Neural cell (in vitro differentiated cells): ENCODE measurements at regions not wholly inside any gene's neighbourhood (a gene's known extent, or its start where the extent isn't known, plus 50 kb on each side); places are given as distances from the start of the nearest gene placed in this dataset.

Experiments
- H2AFZ ChIP-seq: fragments of 200-600, 300-800 bp; sonication (generic), shearing (Covaris generic); 2 replicates; pipeline ENCODE4 v1.6.0; 2014; ENCODE audit warnings: low read depth, mild to moderate bottlenecking, antibody characterized with exemption, low read length, moderate library complexity
- H3F3A ChIP-seq: fragments of 200-600 bp; shearing (Covaris generic); 2 replicates; pipeline ENCODE4 v1.6.1; 2016; ENCODE audit warnings: mild to moderate bottlenecking, moderate library complexity, mixed read lengths, antibody characterized with exemption, low read length; ENCODE audit not compliant: insufficient read depth, poor library complexity, severe bottlenecking
- H3K27ac ChIP-seq: fragments of 200-600, 300-800 bp; sonication (generic), shearing (Covaris generic); 2 replicates; pipeline ENCODE4 v1.5.1; 2014; ENCODE audit warnings: mild to moderate bottlenecking, low read length, moderate library complexity
- H3K27me3 ChIP-seq: fragments of 300-800, 200-600 bp; sonication (generic), shearing (Covaris generic); 2 replicates; pipeline ENCODE4 v1.6.0; 2014; ENCODE audit warnings: mild to moderate bottlenecking, low read depth, low read length, moderate library complexity; ENCODE audit not compliant: insufficient read depth
- H3K36me3 ChIP-seq: fragments of 300-800, 200-600 bp; sonication (generic), shearing (Covaris generic); 2 replicates; pipeline ENCODE4 v1.5.1; 2014; ENCODE audit warnings: mild to moderate bottlenecking, antibody characterized with exemption, low read length, moderate library complexity; ENCODE audit not compliant: insufficient read depth
- H3K4me2 ChIP-seq: fragments of 300-800, 200-600 bp; sonication (generic), shearing (Covaris generic); 2 replicates; pipeline ENCODE4 v1.6.0; 2014; ENCODE audit warnings: mild to moderate bottlenecking, low read length
- H3K4me3 ChIP-seq: fragments of 300-800, 200-600 bp; sonication (generic), shearing (Covaris generic); 2 replicates; pipeline ENCODE4 v1.5.1; 2014; ENCODE audit warnings: mild to moderate bottlenecking, low read length, moderate library complexity
- H3K79me2 ChIP-seq: fragments of 200-600 bp; shearing (Covaris generic); replicated peaks from 2 replicates; pipeline ENCODE4 v1.6.0; 2014; ENCODE audit warnings: mild to moderate bottlenecking, low read length, moderate library complexity; ENCODE audit not compliant: insufficient read depth
- H3K9ac ChIP-seq: fragments of 300-800, 200-600 bp; sonication (generic), shearing (Covaris generic); 2 replicates; pipeline ENCODE4 v1.6.1; 2016; ENCODE audit warnings: mild to moderate bottlenecking, low read length, mixed read lengths
- H3K9me2 ChIP-seq: fragments of 200-600 bp; shearing (Covaris generic); 2 replicates; pipeline ENCODE4 v1.6.1; 2016; ENCODE audit warnings: mild to moderate bottlenecking, low read length, mixed read lengths; ENCODE audit not compliant: insufficient read depth
- H3K9me3 ChIP-seq: fragments of 200-600, 300-800 bp; sonication (generic), shearing (Covaris generic); 2 replicates; pipeline ENCODE4 v1.6.1; 2016; ENCODE audit warnings: mild to moderate bottlenecking, mixed run types, low read length, moderate library complexity, mixed read lengths
- H4K20me1 ChIP-seq: fragments of 200-600 bp; shearing (Covaris generic); 2 replicates; pipeline ENCODE4 v1.6.1; 2016; ENCODE audit warnings: mild to moderate bottlenecking, mixed run types; ENCODE audit not compliant: insufficient read depth
- EZH2 ChIP-seq: fragments of 200-600, 300-800 bp; shearing (Covaris generic), sonication (generic); IDR thresholded peaks from 2 replicates; pipeline ENCODE4 v1.6.1; 2014; ENCODE audit warnings: antibody characterized with exemption, low read length, borderline replicate concordance, mild to moderate bottlenecking; ENCODE audit not compliant: insufficient read depth, poor library complexity, severe bottlenecking
- MXI1 ChIP-seq: fragments of 450-650 bp; conservative IDR thresholded peaks from 2 replicates; pipeline ENCODE4 v1.6.1; 2014; ENCODE audit warnings: antibody characterized with exemption, mild to moderate bottlenecking; ENCODE audit not compliant: poor library complexity, severe bottlenecking
- POLR2AphosphoS5 ChIP-seq: IDR thresholded peaks from 2 replicates; pipeline ENCODE4 v1.6.1; 2012
- RAD21 ChIP-seq: fragments of 450-650 bp; conservative IDR thresholded peaks from 2 replicates; pipeline ENCODE4 v1.6.1; 2014; ENCODE audit warnings: antibody characterized with exemption, mild to moderate bottlenecking, moderate library complexity
- SMC3 ChIP-seq: fragments of 450-650 bp; conservative IDR thresholded peaks from 2 replicates; pipeline ENCODE4 v1.6.1; 2014; ENCODE audit warnings: antibody characterized with exemption, mild to moderate bottlenecking, moderate library complexity; ENCODE audit not compliant: poor library complexity
- TAF1 ChIP-seq: IDR thresholded peaks from 2 replicates; pipeline ENCODE4 v1.6.1; 2012; ENCODE audit warnings: low read depth
- TF ChIP-seq, protein P1 (sequence below): IDR thresholded peaks from 2 replicates; pipeline ENCODE4 v1.6.1; 2012; ENCODE audit warnings: borderline replicate concordance
- TF ChIP-seq, protein P2 (sequence below): fragments of 450-650 bp; IDR thresholded peaks from 2 replicates; pipeline ENCODE4 v1.5.1; 2014; ENCODE audit warnings: antibody characterized with exemption, mild to moderate bottlenecking, moderate library complexity; ENCODE audit not compliant: poor library complexity, severe bottlenecking

DNA sequence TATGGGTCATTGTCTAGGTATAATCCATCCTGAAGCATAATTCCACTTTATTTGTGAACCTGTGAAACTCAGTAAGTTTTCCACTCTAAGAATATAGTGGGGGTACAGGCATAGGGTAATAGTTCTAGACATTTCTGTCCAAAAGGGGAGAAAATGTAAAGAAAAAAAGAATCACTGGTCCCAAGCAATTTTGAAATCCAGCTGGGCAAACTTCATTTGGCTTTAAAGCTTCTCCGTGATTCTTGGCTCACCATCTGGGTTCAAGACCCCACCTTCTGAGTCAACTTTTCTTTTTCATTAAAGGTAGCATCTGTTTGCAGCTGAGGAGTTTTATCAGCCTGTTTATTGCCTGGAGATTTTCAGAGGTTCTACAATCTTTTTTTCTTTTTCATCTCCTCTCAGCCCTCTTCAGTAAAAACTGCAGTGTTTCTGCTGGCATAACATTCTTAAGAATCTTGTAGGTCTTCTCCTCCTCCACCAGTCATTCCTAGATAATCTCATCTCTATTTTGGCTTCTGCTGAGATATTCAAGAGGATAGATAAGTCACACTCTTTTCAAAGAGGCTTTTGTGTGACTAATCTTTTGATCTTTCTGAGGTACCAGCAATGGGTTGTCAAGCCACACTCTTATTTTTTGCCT lies 126.1 kb upstream of the PITX1 start:
- H2AFZ ChIP-seq, result no peak overlapping the region
- H3K4me2 ChIP-seq, result no peak overlapping the region
- H3K27ac ChIP-seq, result no peak overlapping the region
- no peaks in the 10 kb centered on the region for H4K20me1 ChIP-seq
- H3K36me3 ChIP-seq, result no peaks in the 10 kb centered on the region
- TF ChIP-seq, protein P1, sequence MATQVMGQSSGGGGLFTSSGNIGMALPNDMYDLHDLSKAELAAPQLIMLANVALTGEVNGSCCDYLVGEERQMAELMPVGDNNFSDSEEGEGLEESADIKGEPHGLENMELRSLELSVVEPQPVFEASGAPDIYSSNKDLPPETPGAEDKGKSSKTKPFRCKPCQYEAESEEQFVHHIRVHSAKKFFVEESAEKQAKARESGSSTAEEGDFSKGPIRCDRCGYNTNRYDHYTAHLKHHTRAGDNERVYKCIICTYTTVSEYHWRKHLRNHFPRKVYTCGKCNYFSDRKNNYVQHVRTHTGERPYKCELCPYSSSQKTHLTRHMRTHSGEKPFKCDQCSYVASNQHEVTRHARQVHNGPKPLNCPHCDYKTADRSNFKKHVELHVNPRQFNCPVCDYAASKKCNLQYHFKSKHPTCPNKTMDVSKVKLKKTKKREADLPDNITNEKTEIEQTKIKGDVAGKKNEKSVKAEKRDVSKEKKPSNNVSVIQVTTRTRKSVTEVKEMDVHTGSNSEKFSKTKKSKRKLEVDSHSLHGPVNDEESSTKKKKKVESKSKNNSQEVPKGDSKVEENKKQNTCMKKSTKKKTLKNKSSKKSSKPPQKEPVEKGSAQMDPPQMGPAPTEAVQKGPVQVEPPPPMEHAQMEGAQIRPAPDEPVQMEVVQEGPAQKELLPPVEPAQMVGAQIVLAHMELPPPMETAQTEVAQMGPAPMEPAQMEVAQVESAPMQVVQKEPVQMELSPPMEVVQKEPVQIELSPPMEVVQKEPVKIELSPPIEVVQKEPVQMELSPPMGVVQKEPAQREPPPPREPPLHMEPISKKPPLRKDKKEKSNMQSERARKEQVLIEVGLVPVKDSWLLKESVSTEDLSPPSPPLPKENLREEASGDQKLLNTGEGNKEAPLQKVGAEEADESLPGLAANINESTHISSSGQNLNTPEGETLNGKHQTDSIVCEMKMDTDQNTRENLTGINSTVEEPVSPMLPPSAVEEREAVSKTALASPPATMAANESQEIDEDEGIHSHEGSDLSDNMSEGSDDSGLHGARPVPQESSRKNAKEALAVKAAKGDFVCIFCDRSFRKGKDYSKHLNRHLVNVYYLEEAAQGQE, result no peak
- no peaks in the 10 kb centered on the region for H3K79me2 ChIP-seq
- no peaks in the 10 kb centered on the region for H3K27me3 ChIP-seq
- H3K4me3 ChIP-seq, result no peak overlapping the region
- no peaks in the 10 kb centered on the region for H3K9me3 ChIP-seq
- H3K9me2 ChIP-seq, result no peaks in the 10 kb centered on the region
- no peaks in the 10 kb centered on the region for H3F3A ChIP-seq
- H3K9ac ChIP-seq, result no peak overlapping the region

DNA sequence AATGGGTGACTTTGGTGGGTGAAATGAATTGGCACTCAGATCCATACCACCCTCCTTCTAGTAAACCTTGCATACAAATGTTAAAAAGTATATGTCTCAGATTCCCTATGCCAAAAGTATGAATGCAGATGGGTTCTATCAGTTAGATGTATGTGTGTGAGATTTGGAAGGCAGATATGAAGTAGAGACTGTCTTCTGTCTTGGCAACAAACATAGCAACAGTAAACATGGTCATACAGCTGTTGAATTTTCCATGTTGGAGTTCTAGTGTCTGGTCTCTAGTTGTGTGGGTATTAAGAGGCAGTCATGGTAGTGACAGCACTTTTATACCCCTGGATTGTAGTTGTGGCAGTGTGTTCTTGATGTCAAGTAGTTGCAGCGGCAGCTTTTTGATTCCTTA lies 125.6 kb upstream of the PITX1 start:
- H4K20me1 ChIP-seq, result no peaks in the 10 kb centered on the region
- no peaks in the 10 kb centered on the region for H3F3A ChIP-seq
- no peaks in the 10 kb centered on the region for H3K36me3 ChIP-seq
- H3K4me3 ChIP-seq, result no peak overlapping the region
- no peak overlapping the region for H3K9ac ChIP-seq
- TF ChIP-seq, protein P1, result no peak
- no peak for TF ChIP-seq RAD21
- TF ChIP-seq TAF1, result no peak
- TF ChIP-seq MXI1, result no peak
- TF ChIP-seq, protein P2, sequence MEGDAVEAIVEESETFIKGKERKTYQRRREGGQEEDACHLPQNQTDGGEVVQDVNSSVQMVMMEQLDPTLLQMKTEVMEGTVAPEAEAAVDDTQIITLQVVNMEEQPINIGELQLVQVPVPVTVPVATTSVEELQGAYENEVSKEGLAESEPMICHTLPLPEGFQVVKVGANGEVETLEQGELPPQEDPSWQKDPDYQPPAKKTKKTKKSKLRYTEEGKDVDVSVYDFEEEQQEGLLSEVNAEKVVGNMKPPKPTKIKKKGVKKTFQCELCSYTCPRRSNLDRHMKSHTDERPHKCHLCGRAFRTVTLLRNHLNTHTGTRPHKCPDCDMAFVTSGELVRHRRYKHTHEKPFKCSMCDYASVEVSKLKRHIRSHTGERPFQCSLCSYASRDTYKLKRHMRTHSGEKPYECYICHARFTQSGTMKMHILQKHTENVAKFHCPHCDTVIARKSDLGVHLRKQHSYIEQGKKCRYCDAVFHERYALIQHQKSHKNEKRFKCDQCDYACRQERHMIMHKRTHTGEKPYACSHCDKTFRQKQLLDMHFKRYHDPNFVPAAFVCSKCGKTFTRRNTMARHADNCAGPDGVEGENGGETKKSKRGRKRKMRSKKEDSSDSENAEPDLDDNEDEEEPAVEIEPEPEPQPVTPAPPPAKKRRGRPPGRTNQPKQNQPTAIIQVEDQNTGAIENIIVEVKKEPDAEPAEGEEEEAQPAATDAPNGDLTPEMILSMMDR, result no peak
- no peak for TF ChIP-seq EZH2
- no peak for TF ChIP-seq SMC3
- no peak for TF ChIP-seq POLR2AphosphoS5
- H3K9me2 ChIP-seq, result no peaks in the 10 kb centered on the region
- H3K9me3 ChIP-seq, result no peaks in the 10 kb centered on the region
- H3K27me3 ChIP-seq, result no peaks in the 10 kb centered on the region
- H2AFZ ChIP-seq, result no peak overlapping the region
- no peaks in the 10 kb centered on the region for H3K79me2 ChIP-seq
- no peak overlapping the region for H3K27ac ChIP-seq
- no peak overlapping the region for H3K4me2 ChIP-seq
